ENCODE measurements at regions not wholly inside any gene's neighbourhood (a gene's known extent, or its start where the extent isn't known, plus 50 kb on each side); places are given as distances from the start of the nearest gene placed in this dataset.
A peak's percentile ranks its signal among the peaks of the same experiment; 100 is the strongest.

DNA sequence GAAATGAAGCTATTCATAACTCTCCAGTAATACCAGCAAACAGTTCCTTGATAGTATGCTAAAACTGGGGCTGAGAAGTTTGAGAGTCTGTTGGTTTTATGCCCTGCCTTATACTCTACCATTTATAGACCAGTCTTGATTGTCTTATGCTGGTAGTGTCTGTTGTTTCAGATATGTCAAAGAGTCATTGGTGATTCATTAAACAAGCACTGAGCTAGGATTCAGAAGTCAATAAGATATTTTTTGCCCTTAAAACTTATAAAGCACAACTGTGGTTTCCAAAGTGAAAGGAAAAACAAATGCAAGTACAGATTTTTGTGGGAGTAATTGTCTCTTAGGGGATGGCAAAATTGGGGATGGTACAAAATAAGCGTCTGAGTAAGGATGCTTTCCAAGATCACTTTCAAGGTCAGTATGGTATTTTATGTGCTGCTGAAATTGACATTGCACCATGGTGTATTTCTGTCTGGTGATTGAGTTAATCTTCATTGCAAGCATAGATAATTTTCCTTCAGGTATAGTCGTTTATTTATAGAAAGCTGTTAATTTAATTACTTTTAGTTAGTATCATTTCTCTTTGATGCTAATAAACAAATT, 289.5 kb upstream of the E2F7 start:
- Mint-ChIP-seq H3K4me3 (no peak overlapping the region), H3K9me3 (no peaks in the 10 kb centered on the region), H3K36me3 (ENCODE audit: insufficient read depth in 2 of 2) (no peaks in the 10 kb centered on the region), H3K27me3 (ENCODE audit: low read depth) (no peaks in the 10 kb centered on the region), H3K4me1 (ENCODE audit: low read depth) (no peaks in the 10 kb centered on the region), H3K27ac (no peak overlapping the region)
- ATAC-seq (replicated peaks in 1 of 2), result no peak
- DNase-seq, result no peak

DNA sequence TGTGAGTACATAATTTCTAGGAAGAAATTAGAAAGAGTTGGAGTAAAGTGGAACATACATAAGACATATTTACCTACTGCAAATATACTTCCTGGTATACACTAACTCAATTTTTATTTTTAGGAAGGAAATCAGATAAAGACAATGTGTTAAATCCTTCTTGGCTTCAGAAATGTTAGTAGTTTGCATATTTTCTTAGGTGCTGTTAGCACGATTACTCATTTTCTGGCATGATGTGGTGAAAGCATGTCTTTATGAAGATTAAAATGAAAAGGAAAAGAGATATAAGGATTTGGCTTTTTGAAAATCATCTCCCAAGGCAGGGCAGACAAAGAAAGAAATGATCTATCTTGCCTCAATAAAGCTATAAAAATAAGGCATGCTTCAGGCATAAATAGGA, 287.6 kb upstream of the E2F7 start:
- Mint-ChIP-seq H3K36me3 (ENCODE audit: insufficient read depth in 2 of 2) (no peaks in the 10 kb centered on the region), H3K4me1 (ENCODE audit: low read depth) (no peaks in the 10 kb centered on the region), H3K4me3 (no peak overlapping the region), H3K27ac (no peak overlapping the region), H3K27me3 (ENCODE audit: low read depth) (no peaks in the 10 kb centered on the region), H3K9me3 (no peaks in the 10 kb centered on the region)
- DNase-seq (no peak), ATAC-seq (replicated peaks in 1 of 2) (no peak)

DNA sequence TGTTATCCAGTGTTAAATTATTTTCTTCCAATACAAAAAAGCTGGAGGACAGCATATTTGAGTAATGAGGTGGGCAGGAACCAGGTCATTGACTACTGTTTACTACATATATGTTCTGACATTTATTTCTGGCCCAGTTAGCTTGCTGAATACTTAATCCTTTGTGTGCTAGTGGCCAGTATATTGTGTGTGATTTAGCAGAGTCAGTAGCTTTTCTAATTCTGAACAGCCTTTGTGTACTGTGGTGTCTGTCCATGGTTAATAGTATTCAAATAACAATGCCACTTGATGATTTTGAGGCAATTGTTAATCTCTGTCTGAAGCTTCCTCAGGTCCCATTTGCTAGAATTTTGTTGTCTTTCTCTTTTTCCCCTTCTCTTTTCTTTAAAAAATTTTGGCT, 286.5 kb upstream of the E2F7 start:
- Mint-ChIP-seq H3K27me3 (ENCODE audit: low read depth) (no peaks in the 10 kb centered on the region), H3K27ac (no peak overlapping the region), H3K9me3 (no peaks in the 10 kb centered on the region), H3K36me3 (ENCODE audit: insufficient read depth in 2 of 2) (no peaks in the 10 kb centered on the region), H3K4me3 (no peak overlapping the region), H3K4me1 (ENCODE audit: low read depth) (no peaks in the 10 kb centered on the region)
- ATAC-seq (replicated peaks in 1 of 2) (no peak), DNase-seq (no peak)

DNA sequence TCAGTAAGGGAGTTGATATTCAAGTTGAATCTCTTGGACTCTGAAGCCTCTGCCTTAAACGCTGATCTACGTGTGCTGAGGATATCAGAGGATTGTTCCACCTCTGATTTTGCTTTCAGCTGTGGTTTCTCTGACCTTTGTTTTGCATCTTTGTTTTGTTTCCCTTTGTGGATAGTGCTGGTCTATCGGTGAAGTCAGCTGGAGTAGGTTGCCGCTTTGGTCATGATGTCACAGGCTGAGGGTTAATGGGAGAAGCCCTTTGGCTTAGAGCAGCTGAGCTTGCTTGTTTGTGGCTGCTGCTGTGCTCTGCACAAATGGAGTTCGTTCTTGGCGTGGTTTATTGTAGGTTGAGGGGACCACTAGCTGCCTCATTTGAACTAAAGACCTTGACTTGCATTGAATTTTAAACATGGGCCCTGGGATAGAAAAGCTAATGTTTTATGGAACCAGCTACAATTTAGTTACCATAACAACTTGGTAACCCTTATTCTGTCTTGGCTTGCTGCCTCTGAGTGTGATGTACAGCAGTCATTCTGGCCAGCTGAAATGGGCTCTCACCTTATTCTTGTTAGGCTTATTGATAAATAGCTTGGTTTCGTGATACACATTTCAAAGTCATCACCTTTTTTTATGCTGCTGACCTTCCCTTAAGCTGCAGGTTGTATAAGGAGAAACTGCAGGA, 284.5 kb upstream of the E2F7 start:
- Mint-ChIP-seq H3K27ac (no peak overlapping the region), H3K4me1 (ENCODE audit: low read depth) (no peaks in the 10 kb centered on the region), H3K36me3 (ENCODE audit: insufficient read depth in 2 of 2) (no peaks in the 10 kb centered on the region), H3K9me3 (no peaks in the 10 kb centered on the region), H3K4me3 (no peak overlapping the region), H3K27me3 (ENCODE audit: low read depth) (no peaks in the 10 kb centered on the region)
- DNase-seq (no peak), ATAC-seq (replicated peaks in 1 of 2) (no peak)

DNA sequence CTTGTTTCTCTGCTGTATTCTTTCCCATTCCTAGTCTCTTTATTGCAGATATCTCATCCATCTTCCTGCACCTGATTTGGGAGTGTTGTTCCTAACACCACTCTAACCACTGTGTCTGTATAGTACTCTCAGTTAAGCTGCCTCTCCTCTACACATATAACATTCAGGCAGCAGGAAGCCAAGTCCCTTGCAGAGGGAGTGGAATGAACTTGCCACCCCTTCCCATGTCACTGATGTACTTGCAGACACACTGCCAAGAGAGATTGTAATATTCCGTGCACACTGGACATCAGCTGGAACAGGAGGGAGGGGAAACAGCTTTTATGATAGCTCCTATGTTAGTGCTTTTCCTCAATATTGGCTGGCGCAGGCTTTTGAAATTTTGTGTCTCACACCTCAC, 281.6 kb upstream of the E2F7 start:
- no peak overlapping the region for H3K4me3 Mint-ChIP-seq
- ATAC-seq (replicated peaks in 1 of 2) (no peak), DNase-seq (no peak)
- no peaks in the 10 kb centered on the region for H3K36me3 Mint-ChIP-seq (ENCODE audit: insufficient read depth in 2 of 2)
- H3K27ac Mint-ChIP-seq, result no peak overlapping the region
- no peaks in the 10 kb centered on the region for H3K9me3 Mint-ChIP-seq
- H3K4me1 Mint-ChIP-seq (ENCODE audit: low read depth), result no peaks in the 10 kb centered on the region
- no peaks in the 10 kb centered on the region for H3K27me3 Mint-ChIP-seq (ENCODE audit: low read depth)

DNA sequence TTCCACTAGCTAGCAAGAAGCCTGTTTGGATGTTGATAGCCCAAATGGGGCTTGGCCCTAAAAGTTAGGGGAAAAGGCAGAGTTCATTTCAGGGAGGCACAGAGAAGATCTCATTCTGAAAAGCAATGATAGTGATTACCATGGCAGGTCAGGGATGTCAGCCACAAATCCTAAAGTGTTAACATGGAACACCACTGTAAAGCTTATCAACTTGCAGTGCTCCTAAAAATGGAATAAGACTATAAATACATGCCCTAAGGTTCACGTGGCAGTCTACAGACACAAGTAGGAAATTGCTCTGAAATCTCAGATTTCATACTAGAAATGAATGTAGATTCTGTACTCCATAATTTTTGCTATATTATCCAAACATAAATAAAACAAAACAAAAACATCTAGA, 280.0 kb upstream of the E2F7 start:
- Mint-ChIP-seq H3K4me1 (ENCODE audit: low read depth) (no peaks in the 10 kb centered on the region), H3K36me3 (ENCODE audit: insufficient read depth in 2 of 2) (no peaks in the 10 kb centered on the region), H3K27ac (no peak overlapping the region), H3K4me3 (no peak overlapping the region), H3K27me3 (ENCODE audit: low read depth) (no peaks in the 10 kb centered on the region), H3K9me3 (no peaks in the 10 kb centered on the region)
- ATAC-seq (replicated peaks in 1 of 2) (no peak), DNase-seq (no peak)

DNA sequence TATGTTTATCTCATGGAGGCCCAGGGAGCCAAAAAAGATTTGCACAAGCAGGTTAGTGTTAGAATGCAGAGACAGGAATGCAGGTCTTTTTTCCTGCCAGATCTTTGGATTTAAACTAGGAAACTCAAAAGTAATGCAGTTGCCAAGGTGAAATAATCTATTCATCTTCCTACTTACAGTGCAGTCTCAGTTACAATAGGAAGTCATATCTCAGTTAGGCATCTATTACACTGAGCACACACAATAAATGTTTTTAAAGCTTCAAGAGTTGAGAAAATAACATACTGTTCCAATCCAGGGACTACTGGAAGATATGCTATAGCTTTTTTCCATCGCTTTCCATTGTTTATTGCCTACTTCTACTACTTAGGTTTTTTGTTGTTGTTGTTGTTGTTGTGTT, 279.3 kb upstream of the E2F7 start:
- Mint-ChIP-seq H3K9me3 (peaks cover under 1% of the 10 kb centered on the region in 2 donors), H3K4me3 (no peak overlapping the region), H3K36me3 (ENCODE audit: insufficient read depth in 2 of 2) (no peaks in the 10 kb centered on the region), H3K27ac (no peak overlapping the region), H3K27me3 (ENCODE audit: low read depth) (no peaks in the 10 kb centered on the region), H3K4me1 (ENCODE audit: low read depth) (no peaks in the 10 kb centered on the region)
- DNase-seq, result no peak
- no peak for ATAC-seq (replicated peaks in 1 of 2)

DNA sequence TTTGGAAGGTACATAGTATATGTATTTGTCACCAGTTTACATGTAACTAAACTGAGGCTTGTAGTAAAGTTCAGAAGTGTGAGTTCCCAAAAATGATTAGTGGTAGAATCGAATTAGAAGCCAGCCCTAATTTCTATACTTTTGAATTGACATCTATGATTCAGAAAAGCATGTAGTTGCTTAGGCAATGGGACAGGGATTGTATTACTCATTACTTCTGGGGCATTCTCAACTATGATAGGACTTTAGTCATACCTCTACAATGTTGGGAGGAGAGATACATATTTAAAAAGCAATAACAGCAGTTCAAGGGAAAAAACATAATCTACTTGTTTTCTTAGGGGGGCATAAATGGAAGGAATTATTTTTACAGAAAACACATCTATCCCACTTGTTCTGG, 277.9 kb upstream of the E2F7 start:
- Mint-ChIP-seq H3K9me3 (peaks cover 2% of the 10 kb centered on the region in 2 donors), H3K27me3 (ENCODE audit: low read depth) (no peaks in the 10 kb centered on the region), H3K4me3 (no peak overlapping the region), H3K27ac (no peak overlapping the region), H3K36me3 (ENCODE audit: insufficient read depth in 2 of 2) (no peaks in the 10 kb centered on the region), H3K4me1 (ENCODE audit: low read depth) (no peaks in the 10 kb centered on the region)
- DNase-seq (no peak), ATAC-seq (replicated peaks in 1 of 2) (no peak)

DNA sequence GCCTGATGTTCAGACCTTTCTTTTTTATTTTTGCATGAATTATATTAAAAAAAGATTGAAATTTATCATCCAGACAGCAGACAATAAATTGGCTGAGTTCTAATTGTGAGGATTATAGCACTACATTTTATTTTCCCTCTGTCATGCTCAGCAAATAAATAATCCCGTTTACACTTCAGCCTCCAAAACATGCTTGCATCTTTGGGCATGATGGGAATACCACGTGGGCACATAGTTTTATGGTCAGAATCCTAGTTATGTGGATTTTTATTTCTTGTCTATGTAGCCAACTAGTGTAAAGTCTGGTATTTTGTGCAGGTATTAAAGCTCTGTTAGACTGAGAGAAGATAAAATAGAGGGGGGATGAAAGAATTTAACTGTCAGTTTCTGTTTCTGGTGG, 276.9 kb upstream of the E2F7 start:
- ATAC-seq (replicated peaks in 1 of 2), result no peak
- H3K27me3 Mint-ChIP-seq (ENCODE audit: low read depth), result no peaks in the 10 kb centered on the region
- H3K4me1 Mint-ChIP-seq (ENCODE audit: low read depth), result no peaks in the 10 kb centered on the region
- no peak for DNase-seq
- H3K27ac Mint-ChIP-seq, result no peak overlapping the region
- H3K36me3 Mint-ChIP-seq (ENCODE audit: insufficient read depth in 2 of 2), result no peaks in the 10 kb centered on the region
- no peak overlapping the region for H3K4me3 Mint-ChIP-seq
- peaks cover 2% of the 10 kb centered on the region in 2 donors for H3K9me3 Mint-ChIP-seq

DNA sequence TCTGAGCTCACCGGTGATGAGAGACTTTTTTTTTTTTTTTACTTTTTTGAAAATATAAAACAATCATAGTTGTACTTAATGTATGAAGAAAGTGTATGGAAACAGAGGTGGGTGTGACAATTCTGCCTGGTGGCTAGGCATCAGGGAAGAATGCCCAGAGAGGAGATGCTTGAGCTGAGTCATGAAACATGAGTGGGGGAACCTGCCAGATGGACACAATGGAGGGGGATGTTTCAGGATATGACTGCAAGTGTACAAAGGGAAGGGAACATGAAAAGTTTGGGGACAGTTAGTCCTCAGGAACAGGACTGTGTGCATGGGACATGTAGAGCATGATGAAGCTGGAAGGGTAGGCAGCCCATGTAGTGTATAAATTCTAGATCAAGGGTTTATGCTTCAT, 274.2 kb upstream of the E2F7 start:
- H3K9me3 Mint-ChIP-seq, result peaks cover 2% of the 10 kb centered on the region in 2 donors
- H3K4me1 Mint-ChIP-seq (ENCODE audit: low read depth), result no peaks in the 10 kb centered on the region
- DNase-seq (no peak), ATAC-seq (replicated peaks in 1 of 2) (no peak)
- no peaks in the 10 kb centered on the region for H3K36me3 Mint-ChIP-seq (ENCODE audit: insufficient read depth in 2 of 2)
- no peaks in the 10 kb centered on the region for H3K27me3 Mint-ChIP-seq (ENCODE audit: low read depth)
- H3K4me3 Mint-ChIP-seq, result no peak overlapping the region
- H3K27ac Mint-ChIP-seq, result no peak overlapping the region

DNA sequence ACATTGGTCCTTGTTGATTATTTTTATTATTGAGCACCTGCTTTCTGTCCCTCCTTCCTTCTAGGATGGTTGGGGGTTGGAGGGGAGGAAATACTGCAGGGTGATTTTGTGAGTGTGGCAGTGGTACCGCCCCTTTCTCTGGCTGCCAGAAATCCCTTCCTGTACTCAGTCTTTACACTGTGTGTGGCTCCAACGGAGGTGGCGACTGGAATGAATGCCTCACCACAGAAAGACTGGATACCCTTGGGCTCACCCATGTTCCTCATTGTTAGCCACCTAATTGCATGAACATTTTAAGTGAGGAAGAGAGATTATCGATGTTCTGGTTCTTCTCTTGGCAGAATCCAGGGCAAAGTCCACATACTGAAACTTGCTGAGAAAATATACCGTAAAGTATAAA, 272.0 kb upstream of the E2F7 start:
- Mint-ChIP-seq H3K36me3 (ENCODE audit: insufficient read depth in 2 of 2) (no peaks in the 10 kb centered on the region), H3K27me3 (ENCODE audit: low read depth) (no peaks in the 10 kb centered on the region), H3K4me1 (ENCODE audit: low read depth) (no peaks in the 10 kb centered on the region), H3K27ac (no peak overlapping the region), H3K9me3 (peaks cover 2% of the 10 kb centered on the region in 2 donors), H3K4me3 (no peak overlapping the region)
- DNase-seq, result no peak
- no peak for ATAC-seq (replicated peaks in 1 of 2)

DNA sequence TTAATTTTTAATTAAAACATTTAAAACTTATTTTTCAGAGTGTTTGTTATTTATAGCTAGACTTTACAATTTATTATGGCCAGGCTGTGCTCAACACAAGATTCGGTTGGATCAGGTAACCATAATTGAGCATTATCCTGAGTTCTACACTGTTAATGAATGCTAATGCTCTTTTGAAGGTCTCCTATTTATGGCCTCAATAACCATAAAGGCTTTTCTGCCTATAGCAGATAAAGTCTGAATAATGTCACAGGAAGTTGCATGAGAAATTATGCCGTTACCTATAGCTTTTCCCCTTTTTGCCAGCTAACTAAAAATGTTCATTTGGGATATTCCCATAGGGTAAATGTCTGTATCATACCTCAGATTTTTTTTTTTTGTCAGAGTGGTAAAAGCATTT, 269.4 kb upstream of the E2F7 start:
- no peak for DNase-seq
- no peaks in the 10 kb centered on the region for H3K36me3 Mint-ChIP-seq (ENCODE audit: insufficient read depth in 2 of 2)
- no peak for ATAC-seq (replicated peaks in 1 of 2)
- no peaks in the 10 kb centered on the region for H3K4me1 Mint-ChIP-seq (ENCODE audit: low read depth)
- H3K4me3 Mint-ChIP-seq, result no peak overlapping the region
- H3K27ac Mint-ChIP-seq, result no peak overlapping the region
- no peaks in the 10 kb centered on the region for H3K27me3 Mint-ChIP-seq (ENCODE audit: low read depth)
- H3K9me3 Mint-ChIP-seq, result peaks cover 2% of the 10 kb centered on the region in 2 donors

DNA sequence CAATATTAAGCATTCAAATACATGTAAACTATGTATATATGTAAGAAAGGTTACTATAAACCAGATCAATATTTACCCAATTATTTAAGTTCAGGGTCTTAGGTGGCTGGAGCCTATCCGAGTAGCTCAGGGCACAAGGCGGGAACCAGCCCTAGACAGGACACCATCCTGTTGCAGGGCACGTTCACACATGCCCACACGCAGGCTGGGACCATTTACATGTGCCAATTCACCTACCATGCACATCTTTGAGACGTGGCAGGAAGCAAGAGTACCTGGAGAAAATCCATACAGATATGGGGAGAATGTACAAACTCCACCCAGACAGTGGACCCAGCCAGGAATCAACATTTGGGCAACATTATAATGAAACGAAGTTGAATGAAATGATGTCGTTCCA, 263.0 kb upstream of the E2F7 start:
- Mint-ChIP-seq H3K9me3 (no peaks in the 10 kb centered on the region), H3K4me1 (ENCODE audit: low read depth) (no peaks in the 10 kb centered on the region), H3K27me3 (ENCODE audit: low read depth) (peaks cover 40% of the 10 kb centered on the region), H3K27ac (no peak overlapping the region), H3K36me3 (ENCODE audit: insufficient read depth in 2 of 2) (no peaks in the 10 kb centered on the region), H3K4me3 (no peak overlapping the region)
- DNase-seq (no peak), ATAC-seq (replicated peaks in 1 of 2) (no peak)

DNA sequence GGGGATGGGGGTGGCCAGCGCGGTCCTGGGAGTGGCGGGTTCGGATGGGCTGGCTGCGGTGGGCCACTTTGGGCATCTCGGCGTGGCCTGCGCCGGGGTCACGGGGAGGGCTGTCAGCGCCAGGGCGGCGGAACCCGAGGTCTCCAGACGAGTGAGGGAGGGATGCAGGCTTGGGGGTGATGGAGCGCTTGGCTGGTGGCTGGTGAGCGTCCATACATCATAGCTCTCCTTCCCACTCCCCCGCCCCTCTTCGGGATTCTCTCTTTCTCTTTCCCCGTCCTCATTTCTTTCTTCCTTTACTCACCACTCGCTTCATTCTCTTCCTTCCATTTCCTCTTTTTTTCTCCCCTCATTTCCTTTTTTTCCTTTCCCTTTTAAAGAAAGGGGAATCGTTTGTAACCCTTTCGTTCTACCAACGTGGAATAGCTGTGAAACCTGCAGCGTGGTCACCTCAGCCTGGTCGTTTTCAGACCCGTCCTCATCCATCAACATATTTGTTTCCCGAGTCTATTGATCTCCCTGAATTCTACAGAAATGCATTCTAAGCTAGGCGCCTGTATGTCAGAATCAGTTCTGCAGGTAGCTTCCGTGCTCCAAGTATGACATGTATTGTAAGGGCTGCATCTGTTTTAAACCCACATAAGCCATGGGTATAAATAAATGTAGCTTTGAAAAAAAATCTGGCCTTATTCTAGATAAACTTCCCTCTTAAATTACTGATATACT, 260.3 kb upstream of the E2F7 start:
- Mint-ChIP-seq H3K36me3 (ENCODE audit: insufficient read depth in 2 of 2) (no peaks in the 10 kb centered on the region), H3K4me3 (peak overlapping the region; percentile 74 to 76), H3K9me3 (no peaks in the 10 kb centered on the region), H3K27me3 (ENCODE audit: low read depth) (peaks cover 59% of the 10 kb centered on the region), H3K4me1 (ENCODE audit: low read depth) (no peaks in the 10 kb centered on the region), H3K27ac (no peak overlapping the region)
- no peak for DNase-seq
- ATAC-seq (replicated peaks in 1 of 2), result no peak
